ENCODE measurements at regions not wholly inside any gene's neighbourhood (a gene's known extent, or its start where the extent isn't known, plus 50 kb on each side); places are given as distances from the start of the nearest gene placed in this dataset.

DNA sequence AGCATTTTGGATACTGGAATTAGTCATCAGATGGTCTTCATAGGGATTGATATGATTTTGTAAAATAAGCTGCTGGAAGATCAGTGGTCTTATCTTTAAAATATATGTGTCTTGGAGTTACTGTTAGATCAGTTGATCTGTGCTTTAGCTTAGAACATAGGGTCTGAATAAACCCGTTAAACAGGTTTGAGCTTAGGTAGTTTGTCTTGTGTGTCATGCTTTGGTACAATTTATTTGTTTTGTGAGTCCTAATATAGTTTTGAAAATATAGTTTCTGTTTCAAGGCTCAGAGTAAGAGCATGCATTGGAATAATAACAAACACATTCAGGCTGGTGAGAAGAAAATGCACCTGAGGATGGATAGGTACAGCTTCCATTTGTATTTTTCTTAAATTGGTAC is 505.0 kb downstream of the SLC16A7 start:
- no peak overlapping the region for H3K27ac Mint-ChIP-seq
- H3K27me3 Mint-ChIP-seq, result no peaks in the 10 kb centered on the region
- intact Hi-C loops (cut with micrococcal nuclease), result no loop called here
- H3K9me3 Mint-ChIP-seq, result peaks cover 10% of the 10 kb centered on the region
- H3K36me3 Mint-ChIP-seq (ENCODE audit: low read depth), result no peaks in the 10 kb centered on the region
- H3K4me1 Mint-ChIP-seq (ENCODE audit: low read depth), result no peaks in the 10 kb centered on the region
- no peak overlapping the region for H3K4me3 Mint-ChIP-seq

DNA sequence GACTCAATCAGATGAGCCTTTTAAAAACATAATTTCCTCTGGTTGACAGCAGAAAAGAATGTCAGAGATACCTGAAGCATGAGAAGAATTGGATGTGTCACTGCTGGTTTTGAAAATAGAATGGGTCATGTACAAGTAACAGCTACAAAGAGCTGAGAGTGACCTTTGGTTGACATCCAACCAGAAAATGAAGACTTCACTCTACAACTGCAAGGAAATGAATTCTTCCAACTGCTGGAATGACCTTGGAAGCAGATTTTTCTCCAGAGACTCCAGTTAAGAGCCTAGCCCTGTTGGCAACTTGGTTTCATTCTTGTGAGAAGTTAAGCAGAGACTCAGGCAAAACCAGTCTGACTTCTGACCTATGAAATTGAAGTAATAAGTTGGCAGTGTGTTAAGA is 505.9 kb downstream of the SLC16A7 start:
- Mint-ChIP-seq H3K4me1 (ENCODE audit: low read depth) (no peaks in the 10 kb centered on the region), H3K9me3 (peaks cover 10% of the 10 kb centered on the region), H3K4me3 (no peak overlapping the region)

DNA sequence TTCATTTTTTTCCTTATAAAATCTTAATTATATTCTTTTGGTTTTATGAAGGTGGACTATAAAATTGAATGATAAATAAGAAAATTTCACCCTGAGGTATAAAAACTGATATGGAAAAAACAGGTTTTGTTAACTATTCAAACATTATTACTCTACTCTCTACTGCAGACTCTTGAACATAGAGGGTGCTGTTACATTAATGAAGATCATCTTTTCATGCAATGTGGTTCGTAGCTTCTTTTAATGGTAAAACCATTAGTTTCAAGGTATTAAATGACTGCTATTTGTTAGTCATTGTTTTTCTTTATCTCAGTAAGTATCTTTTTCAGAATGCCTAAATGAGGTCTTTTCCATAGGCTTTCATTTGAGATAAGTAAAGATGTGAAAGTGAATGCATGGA is 510.4 kb downstream of the SLC16A7 start:
- intact Hi-C loops (cut with micrococcal nuclease), result no loop called here
- Mint-ChIP-seq H3K27me3 (no peaks in the 10 kb centered on the region), H3K27ac (no peak overlapping the region), H3K36me3 (ENCODE audit: low read depth) (no peaks in the 10 kb centered on the region), H3K9me3 (no peaks in the 10 kb centered on the region), H3K4me3 (no peak overlapping the region), H3K4me1 (ENCODE audit: low read depth) (no peaks in the 10 kb centered on the region)

More for the DNA sequence above, 505.9 kb downstream of the SLC16A7 start:
- H3K36me3 Mint-ChIP-seq (ENCODE audit: low read depth), result no peaks in the 10 kb centered on the region
- intact Hi-C loops (cut with micrococcal nuclease), result no loop called here
- no peaks in the 10 kb centered on the region for H3K27me3 Mint-ChIP-seq
- H3K27ac Mint-ChIP-seq, result no peak overlapping the region

DNA sequence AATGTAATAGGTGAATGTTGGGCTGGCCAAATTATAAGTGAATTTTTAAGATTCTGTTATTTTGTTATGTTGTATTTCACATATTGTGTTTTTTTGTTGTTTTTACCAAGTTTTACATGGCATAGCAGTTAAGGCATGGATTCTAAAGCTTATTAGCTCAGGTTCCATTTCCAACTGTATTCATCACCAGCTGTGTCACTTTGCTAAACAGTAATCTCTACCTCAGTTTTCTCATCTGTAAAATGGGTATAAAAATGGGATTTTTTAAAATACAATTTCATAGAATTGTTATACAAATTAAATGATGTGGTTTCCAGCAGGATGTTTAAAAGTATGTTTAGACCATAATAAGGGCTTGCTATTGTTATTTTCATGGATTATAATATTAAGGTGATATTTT is 512.2 kb downstream of the SLC16A7 start:
- H3K36me3 Mint-ChIP-seq (ENCODE audit: low read depth), result no peaks in the 10 kb centered on the region
- H3K4me3 Mint-ChIP-seq, result no peak overlapping the region
- H3K27me3 Mint-ChIP-seq, result no peaks in the 10 kb centered on the region
- H3K4me1 Mint-ChIP-seq (ENCODE audit: low read depth), result no peaks in the 10 kb centered on the region
- H3K9me3 Mint-ChIP-seq, result no peaks in the 10 kb centered on the region
- intact Hi-C loops (cut with micrococcal nuclease), result no loop called here
- no peak overlapping the region for H3K27ac Mint-ChIP-seq

DNA sequence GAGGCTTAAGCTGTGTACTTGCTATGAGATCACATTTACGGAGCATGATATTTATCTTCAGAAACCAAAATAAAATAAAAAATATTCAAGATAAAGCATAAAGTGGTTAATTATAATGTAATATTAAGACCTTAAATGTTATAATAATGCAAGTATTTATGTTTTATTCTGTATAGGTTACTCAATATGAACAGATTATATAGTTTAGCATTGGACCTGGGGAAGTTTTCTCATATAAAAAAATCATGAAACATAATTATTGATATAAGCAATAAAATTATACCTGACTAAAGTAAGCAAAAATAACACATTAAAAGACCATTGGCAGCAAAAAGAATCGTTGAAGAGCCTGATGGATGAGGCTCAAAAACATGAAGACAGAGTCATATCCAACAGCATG is 516.2 kb downstream of the SLC16A7 start:
- no peaks in the 10 kb centered on the region for H3K27me3 Mint-ChIP-seq
- no peak overlapping the region for H3K4me3 Mint-ChIP-seq
- no peaks in the 10 kb centered on the region for H3K4me1 Mint-ChIP-seq (ENCODE audit: low read depth)
- intact Hi-C loops (cut with micrococcal nuclease), result no loop called here
- no peak overlapping the region for H3K27ac Mint-ChIP-seq
- H3K9me3 Mint-ChIP-seq, result peaks cover 19% of the 10 kb centered on the region
- H3K36me3 Mint-ChIP-seq (ENCODE audit: low read depth), result no peaks in the 10 kb centered on the region

DNA sequence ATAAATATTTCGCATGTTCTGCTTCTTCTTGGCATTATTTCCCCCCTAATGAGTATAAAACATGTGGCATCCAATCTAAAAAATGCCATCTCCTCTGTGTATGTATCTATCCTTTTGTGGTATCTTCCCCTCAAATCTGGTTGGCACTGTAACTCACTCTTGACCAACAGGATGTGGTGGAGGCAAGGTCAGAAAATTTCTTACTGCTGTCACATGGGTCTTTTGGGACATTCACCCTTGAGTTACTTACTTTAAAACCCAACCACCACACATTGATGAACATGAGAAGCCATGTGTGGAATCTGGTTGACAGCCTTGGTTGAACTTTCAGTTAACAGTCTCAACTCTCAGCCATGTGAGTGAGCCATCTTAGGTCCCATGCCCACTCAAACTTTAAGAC is 516.9 kb downstream of the SLC16A7 start:
- no peak overlapping the region for H3K4me3 Mint-ChIP-seq
- no peaks in the 10 kb centered on the region for H3K4me1 Mint-ChIP-seq (ENCODE audit: low read depth)
- H3K27ac Mint-ChIP-seq, result no peak overlapping the region
- H3K27me3 Mint-ChIP-seq, result no peaks in the 10 kb centered on the region
- H3K9me3 Mint-ChIP-seq, result peaks cover 19% of the 10 kb centered on the region
- H3K36me3 Mint-ChIP-seq (ENCODE audit: low read depth), result no peaks in the 10 kb centered on the region
- intact Hi-C loops (cut with micrococcal nuclease), result no loop called here

DNA sequence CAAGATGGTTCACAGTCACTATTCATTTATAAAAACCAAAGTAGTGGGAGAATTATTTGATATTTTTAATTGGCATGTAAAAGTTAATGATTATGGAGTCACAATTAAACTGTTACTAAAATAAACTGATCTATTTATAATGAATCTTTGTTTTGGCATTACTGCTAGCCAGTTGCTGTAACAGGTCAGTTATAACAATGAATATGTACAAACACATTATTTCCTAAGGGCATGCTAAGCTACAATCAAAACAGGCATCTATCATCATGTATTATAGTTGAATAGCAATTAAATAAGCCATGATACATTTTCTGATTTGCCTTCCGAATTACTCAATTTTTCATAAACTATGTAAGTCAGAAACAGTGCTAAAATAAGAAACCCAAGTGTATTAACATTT is 518.3 kb downstream of the SLC16A7 start:
- Mint-ChIP-seq H3K9me3 (peaks cover 19% of the 10 kb centered on the region), H3K27ac (no peak overlapping the region), H3K4me3 (no peak overlapping the region), H3K27me3 (no peaks in the 10 kb centered on the region), H3K4me1 (ENCODE audit: low read depth) (no peaks in the 10 kb centered on the region), H3K36me3 (ENCODE audit: low read depth) (no peaks in the 10 kb centered on the region)
- intact Hi-C loops (cut with micrococcal nuclease), result no loop called here

DNA sequence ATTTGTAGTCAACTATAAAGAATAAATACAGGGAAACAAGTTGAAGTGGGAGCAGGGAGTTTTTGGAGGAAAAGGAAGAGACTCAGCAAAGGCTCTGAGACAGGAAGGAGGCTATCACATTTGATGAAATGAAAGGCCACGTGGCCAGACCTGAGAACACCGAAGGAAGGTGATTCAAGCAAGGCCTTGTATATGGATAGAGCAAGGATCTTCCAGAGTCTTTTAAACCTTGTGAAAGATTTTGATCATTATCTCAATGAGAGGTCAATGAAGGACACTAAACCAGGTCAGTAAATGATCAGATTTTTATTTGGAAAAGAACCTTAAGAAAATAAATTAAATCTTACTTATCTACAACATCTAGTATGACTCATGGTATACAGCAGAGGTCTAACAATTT is 523.5 kb downstream of the SLC16A7 start:
- Mint-ChIP-seq H3K9me3 (peaks cover 19% of the 10 kb centered on the region), H3K4me3 (no peak overlapping the region), H3K36me3 (ENCODE audit: low read depth) (no peaks in the 10 kb centered on the region), H3K27ac (no peak overlapping the region), H3K27me3 (no peaks in the 10 kb centered on the region), H3K4me1 (ENCODE audit: low read depth) (no peaks in the 10 kb centered on the region)
- intact Hi-C loops (cut with micrococcal nuclease), result no loop called here

DNA sequence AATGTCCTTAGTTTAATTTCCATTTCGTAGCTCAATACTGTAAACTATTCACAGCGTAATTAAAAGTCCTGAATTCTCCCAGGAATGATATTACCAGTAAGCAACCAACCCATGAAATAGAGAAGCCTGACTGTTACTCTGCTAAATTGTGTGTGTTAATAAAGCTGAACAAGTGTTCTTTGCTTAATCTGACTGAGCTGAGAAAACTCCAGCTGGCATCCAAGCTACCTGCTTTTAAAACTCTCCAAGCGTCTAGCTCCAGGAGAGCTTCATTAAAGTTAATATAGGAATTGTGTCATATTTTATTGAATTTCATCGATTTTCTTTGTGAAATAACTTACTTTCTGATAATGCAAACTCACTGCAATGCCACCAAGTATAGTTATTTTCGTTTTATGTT is 524.4 kb downstream of the SLC16A7 start:
- intact Hi-C loops (cut with micrococcal nuclease), result no loop called here
- Mint-ChIP-seq H3K27ac (no peak overlapping the region), H3K27me3 (no peaks in the 10 kb centered on the region), H3K4me3 (no peak overlapping the region), H3K36me3 (ENCODE audit: low read depth) (no peaks in the 10 kb centered on the region), H3K9me3 (peaks cover 14% of the 10 kb centered on the region), H3K4me1 (ENCODE audit: low read depth) (no peaks in the 10 kb centered on the region)

DNA sequence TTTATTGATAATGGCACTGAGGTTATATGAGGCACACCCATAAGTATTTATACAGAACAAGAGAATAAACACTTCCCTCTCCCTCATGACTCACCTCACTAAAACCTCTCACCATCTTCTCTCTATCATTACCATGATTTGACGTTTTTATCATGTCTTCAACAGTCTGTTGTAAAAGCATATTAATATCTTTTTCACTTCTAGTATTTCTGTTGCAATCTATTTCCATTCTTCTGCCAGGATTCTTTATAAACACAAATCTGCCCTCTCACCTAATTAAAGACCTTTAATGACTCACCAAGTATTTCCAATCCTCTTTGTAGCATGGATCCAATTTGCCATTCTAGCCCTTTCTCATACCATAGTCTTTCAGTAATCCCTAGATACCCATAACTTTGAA is 527.7 kb downstream of the SLC16A7 start:
- H3K9me3 Mint-ChIP-seq, result peaks cover 29% of the 10 kb centered on the region
- no peaks in the 10 kb centered on the region for H3K36me3 Mint-ChIP-seq (ENCODE audit: low read depth)
- no peaks in the 10 kb centered on the region for H3K27me3 Mint-ChIP-seq
- intact Hi-C loops (cut with micrococcal nuclease), result no loop called here
- no peaks in the 10 kb centered on the region for H3K4me1 Mint-ChIP-seq (ENCODE audit: low read depth)
- no peak overlapping the region for H3K27ac Mint-ChIP-seq
- H3K4me3 Mint-ChIP-seq, result no peak overlapping the region

DNA sequence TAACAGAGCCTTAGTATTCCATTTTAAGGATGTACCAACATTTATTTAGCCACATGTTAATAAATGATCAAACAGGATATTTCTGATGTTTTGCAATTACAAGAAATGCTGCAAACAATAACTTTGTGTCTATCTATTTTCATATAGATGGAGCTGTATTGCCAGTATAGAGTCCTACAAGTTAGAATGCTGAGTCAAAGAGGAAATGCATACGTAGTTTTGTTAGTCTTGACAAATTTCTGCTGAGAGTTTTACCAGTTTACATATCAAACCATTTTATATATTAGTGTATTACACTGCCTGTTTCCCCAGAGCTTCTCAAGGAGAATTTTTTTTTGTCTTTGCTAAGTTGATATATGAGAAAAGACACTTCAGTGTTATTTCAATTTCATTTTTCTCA is 541.7 kb downstream of the SLC16A7 start:
- Mint-ChIP-seq H3K4me1 (ENCODE audit: low read depth) (no peaks in the 10 kb centered on the region), H3K27ac (no peak overlapping the region), H3K36me3 (ENCODE audit: low read depth) (no peaks in the 10 kb centered on the region), H3K9me3 (no peaks in the 10 kb centered on the region), H3K27me3 (no peaks in the 10 kb centered on the region), H3K4me3 (no peak overlapping the region)
- intact Hi-C loops (cut with micrococcal nuclease), result no loop called here

DNA sequence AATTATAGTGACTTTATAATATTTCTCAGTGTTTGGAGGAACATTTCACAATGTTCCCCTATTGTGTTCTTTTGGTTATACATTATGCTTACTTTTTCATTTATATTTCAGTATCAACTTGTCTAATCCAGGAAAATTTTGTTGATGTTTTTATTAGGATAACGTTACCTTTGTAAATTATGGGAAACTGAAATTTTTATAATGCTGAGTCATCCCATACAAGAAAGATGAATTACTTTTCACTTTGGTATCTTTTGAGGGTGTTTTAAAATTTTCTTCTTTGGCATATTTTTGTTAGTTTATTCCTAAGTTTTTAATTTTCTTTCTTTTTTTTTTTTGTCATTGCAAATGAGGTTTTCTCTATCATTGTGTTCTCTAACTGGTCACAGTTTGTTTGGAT is 542.7 kb downstream of the SLC16A7 start:
- no peaks in the 10 kb centered on the region for H3K4me1 Mint-ChIP-seq (ENCODE audit: low read depth)
- no peak overlapping the region for H3K4me3 Mint-ChIP-seq
- no peaks in the 10 kb centered on the region for H3K9me3 Mint-ChIP-seq
- no peak overlapping the region for H3K27ac Mint-ChIP-seq
- intact Hi-C loops (cut with micrococcal nuclease), result no loop called here
- H3K27me3 Mint-ChIP-seq, result no peaks in the 10 kb centered on the region
- no peaks in the 10 kb centered on the region for H3K36me3 Mint-ChIP-seq (ENCODE audit: low read depth)

DNA sequence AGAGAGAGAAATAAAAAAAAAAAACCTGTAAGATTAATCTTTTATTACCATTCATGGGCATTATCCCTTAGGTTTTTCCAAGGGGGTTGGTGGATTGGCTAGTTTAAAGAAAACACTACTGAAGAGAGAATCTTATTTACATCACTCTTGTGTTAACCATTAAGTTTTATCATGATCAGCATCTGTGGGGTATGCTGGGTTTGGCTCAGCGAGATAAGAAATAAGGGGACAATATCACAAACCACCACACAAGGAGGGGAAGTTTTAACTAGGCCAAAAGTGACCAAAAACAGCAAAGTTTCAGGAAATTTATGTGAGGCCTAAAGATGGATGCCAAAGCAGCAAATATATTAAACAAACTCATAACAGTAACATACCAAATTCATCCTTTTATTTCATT is 548.6 kb downstream of the SLC16A7 start:
- intact Hi-C loops (cut with micrococcal nuclease), result no loop called here
- no peak overlapping the region for H3K4me3 Mint-ChIP-seq

DNA sequence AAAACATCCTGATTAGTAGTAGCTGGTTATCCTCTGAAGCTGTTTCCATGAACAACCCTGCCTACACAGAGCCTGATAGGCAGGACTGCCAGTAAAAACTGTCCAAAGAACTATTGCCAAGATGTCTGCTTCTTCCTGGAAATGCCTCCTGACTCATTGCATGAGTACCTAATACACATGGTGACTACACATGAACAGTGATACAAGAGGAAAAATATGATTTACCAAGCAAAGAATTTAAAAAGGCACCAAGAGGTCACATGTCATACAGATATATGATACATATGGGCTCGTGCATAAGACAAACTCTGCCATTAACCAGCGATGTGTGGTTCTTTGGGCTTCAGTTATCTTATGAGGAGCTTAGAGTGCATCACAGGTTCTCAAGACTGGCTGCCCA is 552.3 kb downstream of the SLC16A7 start:
- H3K9me3 Mint-ChIP-seq, result peaks cover 14% of the 10 kb centered on the region
- no peaks in the 10 kb centered on the region for H3K36me3 Mint-ChIP-seq (ENCODE audit: low read depth)
- intact Hi-C loops (cut with micrococcal nuclease), result no loop called here
- no peaks in the 10 kb centered on the region for H3K4me1 Mint-ChIP-seq (ENCODE audit: low read depth)
- H3K4me3 Mint-ChIP-seq, result no peak overlapping the region
- H3K27ac Mint-ChIP-seq, result no peak overlapping the region
- H3K27me3 Mint-ChIP-seq, result no peaks in the 10 kb centered on the region

More for the DNA sequence above, 548.6 kb downstream of the SLC16A7 start:
- no peaks in the 10 kb centered on the region for H3K4me1 Mint-ChIP-seq (ENCODE audit: low read depth)
- no peaks in the 10 kb centered on the region for H3K27me3 Mint-ChIP-seq
- H3K9me3 Mint-ChIP-seq, result no peaks in the 10 kb centered on the region
- no peak overlapping the region for H3K27ac Mint-ChIP-seq
- H3K36me3 Mint-ChIP-seq (ENCODE audit: low read depth), result no peaks in the 10 kb centered on the region

DNA sequence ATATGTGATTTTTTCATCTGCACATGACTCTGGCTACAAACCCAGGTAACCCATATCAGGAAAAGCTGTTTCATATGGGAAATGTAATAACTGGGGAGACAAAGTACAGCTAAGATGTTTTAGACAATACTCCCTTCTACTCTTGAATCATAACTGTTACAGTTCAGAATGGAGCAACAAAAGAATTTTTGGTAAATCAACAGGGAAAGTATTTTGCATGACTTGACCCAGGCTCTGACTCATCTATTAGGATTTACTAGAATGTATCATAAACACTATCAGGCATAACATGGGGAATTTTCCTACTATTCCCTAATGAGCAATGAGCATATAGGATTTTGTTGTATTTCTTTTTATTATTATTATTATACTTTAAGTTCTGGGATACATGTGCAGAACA is 553.0 kb downstream of the SLC16A7 start:
- no peak overlapping the region for H3K4me3 Mint-ChIP-seq
- H3K27me3 Mint-ChIP-seq, result no peaks in the 10 kb centered on the region
- H3K27ac Mint-ChIP-seq, result no peak overlapping the region
- intact Hi-C loops (cut with micrococcal nuclease), result no loop called here
- H3K36me3 Mint-ChIP-seq (ENCODE audit: low read depth), result no peaks in the 10 kb centered on the region
- H3K9me3 Mint-ChIP-seq, result peaks cover 14% of the 10 kb centered on the region
- no peaks in the 10 kb centered on the region for H3K4me1 Mint-ChIP-seq (ENCODE audit: low read depth)

DNA sequence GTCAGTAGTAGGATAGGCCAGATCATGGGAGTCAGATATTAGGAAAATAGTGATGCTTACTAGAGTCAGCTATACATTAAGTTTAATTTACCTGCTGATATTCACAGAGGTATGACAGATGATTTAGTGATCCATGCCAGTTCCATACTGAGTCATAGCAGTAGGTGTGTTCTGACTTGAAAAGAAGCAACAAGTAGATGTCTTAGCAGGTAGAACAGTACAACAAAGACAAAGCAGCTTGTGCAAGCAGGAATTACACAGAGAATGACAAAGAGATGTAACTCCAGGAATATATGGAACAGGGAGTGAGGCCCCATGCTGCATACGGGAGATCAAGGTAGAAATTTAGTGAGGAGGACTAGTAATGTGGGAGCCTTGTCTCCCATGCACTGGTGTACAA is 556.9 kb downstream of the SLC16A7 start:
- Mint-ChIP-seq H3K36me3 (ENCODE audit: low read depth) (no peaks in the 10 kb centered on the region), H3K4me3 (no peak overlapping the region), H3K27me3 (no peaks in the 10 kb centered on the region), H3K9me3 (peaks cover 23% of the 10 kb centered on the region), H3K4me1 (ENCODE audit: low read depth) (no peaks in the 10 kb centered on the region), H3K27ac (no peak overlapping the region)
- intact Hi-C loops (cut with micrococcal nuclease), result no loop called here
